Prostate gland (tissue), 2 donors: ENCODE measurements at regions not wholly inside any gene's neighbourhood (a gene's known extent, or its start where the extent isn't known, plus 50 kb on each side); places are given as distances from the start of the nearest gene placed in this dataset.

Experiments used
- DNase-seq: peaks from one replicate; pipeline ENCODE4 v3.0.0-alpha.2; 2019; ENCODE audit warnings: low spot score
- H3K27ac ChIP-seq, 2 donors: fragments of 200-600 bp; sonication (generic); 2 replicates each; pipeline ENCODE4 v1.5.1; 2017 to 2019
- H3K27me3 ChIP-seq: fragments of 200-600 bp; sonication (generic); replicated peaks from 2 replicates; pipeline ENCODE4 v1.5.1; 2019; ENCODE audit not compliant: insufficient read depth
- H3K36me3 ChIP-seq, 2 donors: fragments of 200-600 bp; sonication (generic); 1 replicate in 1 of 2; 2 replicates in 1 of 2; pipeline versions ENCODE4 v1.5.1 to v1.8.1; 2017 to 2019
- H3K4me1 ChIP-seq: fragments of 200-600 bp; sonication (generic); replicated peaks from 2 replicates; pipeline ENCODE4 v1.5.1; 2019
- H3K4me3 ChIP-seq, 2 donors: fragments of 200-600 bp; sonication (generic); 2 replicates each; pipeline ENCODE4 v1.5.1; 2017 to 2019
- H3K9me3 ChIP-seq: fragments of 200-600 bp; sonication (generic); 2 replicates; pipeline ENCODE4 v1.5.1; 2017
- POLR2A ChIP-seq: fragments of 450-650 bp; IDR thresholded peaks from one replicate; pipeline ENCODE4 v1.6.1; 2016; ENCODE audit warnings: antibody characterized with exemption, mild to moderate bottlenecking
- POLR2AphosphoS5 ChIP-seq: sonication (generic); formaldehyde crosslinking; IDR thresholded peaks from one replicate; pipeline ENCODE4 v1.6.1; 2017; ENCODE audit warnings: antibody characterized with exemption
- WGBS: methylation state at CpG from one replicate; pipeline ENCODE4 v1.1.5; 2018; 5-methylcytosine and 5-hydroxymethylcytosine counted together
- intact Hi-C: fragments of 100-400 bp; cut with DNase I; formaldehyde crosslinking; loops from one replicate; pipeline ENCODE4 v1.14.2; 2022
- TF ChIP-seq, protein P1 (sequence below), 4 experiments: fragments of 200-600 bp in 2 of 4; fragments of 450-650 bp in 2 of 4; sonication (generic) in 2 of 4; IDR thresholded peaks; 1 replicate in 3 of 4; 2 replicates in 1 of 4; pipeline ENCODE4 v1.5.1; 2016 to 2019; ENCODE audit warnings: antibody characterized with exemption in 4 of 4, mild to moderate bottlenecking in 2 of 4, moderate library complexity in 2 of 4

GRCh38 chr1:68963353-68963752, 466.5 kb upstream of the DEPDC1 start:
- H3K27me3 ChIP-seq = no peaks in the 10 kb centered on the region
- no peak overlapping the region for H3K4me3 ChIP-seq
- H3K9me3 ChIP-seq = no peaks in the 10 kb centered on the region
- TF ChIP-seq POLR2AphosphoS5 (no peak), POLR2A (no peak)
- TF ChIP-seq, protein P1, sequence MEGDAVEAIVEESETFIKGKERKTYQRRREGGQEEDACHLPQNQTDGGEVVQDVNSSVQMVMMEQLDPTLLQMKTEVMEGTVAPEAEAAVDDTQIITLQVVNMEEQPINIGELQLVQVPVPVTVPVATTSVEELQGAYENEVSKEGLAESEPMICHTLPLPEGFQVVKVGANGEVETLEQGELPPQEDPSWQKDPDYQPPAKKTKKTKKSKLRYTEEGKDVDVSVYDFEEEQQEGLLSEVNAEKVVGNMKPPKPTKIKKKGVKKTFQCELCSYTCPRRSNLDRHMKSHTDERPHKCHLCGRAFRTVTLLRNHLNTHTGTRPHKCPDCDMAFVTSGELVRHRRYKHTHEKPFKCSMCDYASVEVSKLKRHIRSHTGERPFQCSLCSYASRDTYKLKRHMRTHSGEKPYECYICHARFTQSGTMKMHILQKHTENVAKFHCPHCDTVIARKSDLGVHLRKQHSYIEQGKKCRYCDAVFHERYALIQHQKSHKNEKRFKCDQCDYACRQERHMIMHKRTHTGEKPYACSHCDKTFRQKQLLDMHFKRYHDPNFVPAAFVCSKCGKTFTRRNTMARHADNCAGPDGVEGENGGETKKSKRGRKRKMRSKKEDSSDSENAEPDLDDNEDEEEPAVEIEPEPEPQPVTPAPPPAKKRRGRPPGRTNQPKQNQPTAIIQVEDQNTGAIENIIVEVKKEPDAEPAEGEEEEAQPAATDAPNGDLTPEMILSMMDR (IDR thresholded peaks at IDR 0.05) = no peak
- no peak overlapping the region for H3K27ac ChIP-seq
- WGBS = 49% methylated on average over 3 of the region's 3 CpGs
- no peaks in the 10 kb centered on the region for H3K4me1 ChIP-seq
- no peak for DNase-seq
- intact Hi-C loops = no loop called here
- no peaks in the 10 kb centered on the region for H3K36me3 ChIP-seq

DNA sequence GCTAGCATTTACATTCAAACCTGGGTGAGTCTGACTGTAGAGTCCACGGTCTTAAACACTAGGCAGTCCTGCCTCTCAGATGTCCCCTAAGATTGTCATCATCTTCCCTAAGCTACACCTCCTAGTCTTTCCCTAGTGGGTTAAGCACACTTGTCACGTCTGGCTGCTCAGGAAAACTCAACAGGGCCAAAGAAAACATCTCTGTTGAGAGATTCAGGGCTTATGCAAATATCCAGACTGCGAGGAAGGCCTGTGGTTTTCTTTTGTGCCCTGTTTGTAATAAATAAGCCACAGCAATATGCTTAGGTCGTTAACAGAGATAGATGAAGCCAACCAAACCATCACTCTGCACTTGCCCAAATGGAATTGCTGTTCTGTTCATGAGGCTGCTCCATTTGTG, 472.6 kb upstream of the DEPDC1 start:
- Histone ChIP-seq H3K27ac (no peak overlapping the region), H3K4me1 (no peaks in the 10 kb centered on the region), H3K36me3 (no peaks in the 10 kb centered on the region), H3K9me3 (no peaks in the 10 kb centered on the region), H3K27me3 (no peaks in the 10 kb centered on the region), H3K4me3 (no peak overlapping the region)
- intact Hi-C loops = no loop called here
- TF ChIP-seq, protein P1 (IDR thresholded peaks at IDR 0.05) = no peak
- TF ChIP-seq POLR2A = no peak
- TF ChIP-seq POLR2AphosphoS5 = no peak
- no peak for DNase-seq
- WGBS = 36% methylated on average over 4 of the region's 4 CpGs

- no peaks in the 10 kb centered on the region for H3K27me3 ChIP-seq
- WGBS = 79% methylated on average over 2 of the region's 2 CpGs
- no peaks in the 10 kb centered on the region for H3K4me1 ChIP-seq
- intact Hi-C loops = no loop called here
- TF ChIP-seq POLR2AphosphoS5 = no peak
- TF ChIP-seq, protein P1 (IDR thresholded peaks at IDR 0.05) = no peak
- TF ChIP-seq POLR2A = no peak
- no peaks in the 10 kb centered on the region for H3K36me3 ChIP-seq
- H3K9me3 ChIP-seq = no peaks in the 10 kb centered on the region
- no peak for DNase-seq
- H3K4me3 ChIP-seq = no peak overlapping the region
- H3K27ac ChIP-seq = no peak overlapping the region
These were observed 473.7 kb upstream of the DEPDC1 start for GRCh38 chr1:68970571-68970970.

GRCh38 chr1:68973459-68974244, 476.8 kb upstream of the DEPDC1 start:
- WGBS = 73% methylated on average over 6 of the region's 6 CpGs
- H3K27me3 ChIP-seq = no peaks in the 10 kb centered on the region
- no peaks in the 10 kb centered on the region for H3K4me1 ChIP-seq
- no peak for DNase-seq
- intact Hi-C loops = no loop called here
- H3K36me3 ChIP-seq = no peaks in the 10 kb centered on the region
- no peak overlapping the region for H3K4me3 ChIP-seq
- TF ChIP-seq POLR2A (no peak), POLR2AphosphoS5 (no peak)
- TF ChIP-seq, protein P1 (IDR thresholded peaks at IDR 0.05) = no peak
- no peak overlapping the region for H3K27ac ChIP-seq
- H3K9me3 ChIP-seq = no peaks in the 10 kb centered on the region

DNA sequence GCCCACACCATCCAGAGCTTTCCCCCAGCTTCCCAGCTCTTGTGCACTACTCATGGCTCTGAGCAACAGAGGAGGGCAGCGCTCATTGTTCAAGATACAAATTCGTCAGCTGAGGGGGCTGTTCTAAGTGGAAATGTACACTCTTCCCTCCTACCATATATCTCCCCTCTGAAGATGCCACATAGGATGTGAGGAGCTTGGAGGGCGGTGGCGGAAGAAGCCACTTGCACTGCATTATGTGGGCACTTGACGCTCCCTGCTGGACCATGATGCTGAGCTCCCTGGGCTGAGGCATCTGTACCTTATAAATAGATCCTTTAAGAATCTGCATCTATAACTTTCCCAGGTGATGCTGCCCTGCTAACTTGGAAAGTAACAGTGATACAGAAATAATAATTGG, 477.6 kb upstream of the DEPDC1 start:
- 71% methylated on average over 5 of the region's 5 CpGs for WGBS

More for the DNA sequence above, 477.6 kb upstream of the DEPDC1 start:
- no peak for DNase-seq
- H3K4me3 ChIP-seq = no peak overlapping the region
- no peaks in the 10 kb centered on the region for H3K36me3 ChIP-seq
- no peaks in the 10 kb centered on the region for H3K4me1 ChIP-seq
- intact Hi-C loops = no loop called here
- TF ChIP-seq POLR2A (no peak), POLR2AphosphoS5 (no peak)
- TF ChIP-seq, protein P1 (IDR thresholded peaks at IDR 0.05) = no peak
- H3K9me3 ChIP-seq = no peaks in the 10 kb centered on the region
- no peaks in the 10 kb centered on the region for H3K27me3 ChIP-seq
- H3K27ac ChIP-seq = no peak overlapping the region
